HG02840 (cell line): ENCODE measurements at regions not wholly inside any gene's neighbourhood (a gene's known extent, or its start where the extent isn't known, plus 50 kb on each side); places are given as distances from the start of the nearest gene placed in this dataset.
"Not testable (repeated sequence)": the region's sequence is repeated elsewhere in the genome, so short reads cannot be mapped to it uniquely, and the experiment has no call there.

Source experiments
- ATAC-seq: cut with Tn5 transposase; IDR thresholded peaks from one replicate; pipeline ENCODE4 v1.9.1; 2021; ENCODE audit warnings: mild to moderate bottlenecking, moderate library complexity, moderate number of reproducible peaks; ENCODE audit not compliant: unreplicated experiment, low FRiP score

DNA sequence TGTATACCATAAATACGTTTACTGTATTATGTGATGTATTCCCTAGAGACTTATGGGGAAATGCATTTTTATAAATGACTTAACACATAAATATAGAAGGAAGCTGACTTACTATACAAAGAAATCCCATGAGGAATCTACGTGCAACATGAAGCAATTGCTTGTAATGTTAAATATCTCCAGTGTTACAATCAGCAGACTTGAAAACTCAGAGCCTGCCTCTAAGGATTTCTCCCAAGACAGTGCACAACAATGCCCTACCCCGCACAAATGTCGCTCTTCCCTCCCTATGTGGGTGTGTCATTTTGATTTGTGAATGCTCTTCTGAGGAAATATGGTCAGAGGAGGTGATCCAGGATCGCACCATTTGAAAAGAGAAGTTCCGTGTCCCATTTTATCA is 629.0 kb downstream of the NR2F2 start:
- ATAC-seq, result no peak

DNA sequence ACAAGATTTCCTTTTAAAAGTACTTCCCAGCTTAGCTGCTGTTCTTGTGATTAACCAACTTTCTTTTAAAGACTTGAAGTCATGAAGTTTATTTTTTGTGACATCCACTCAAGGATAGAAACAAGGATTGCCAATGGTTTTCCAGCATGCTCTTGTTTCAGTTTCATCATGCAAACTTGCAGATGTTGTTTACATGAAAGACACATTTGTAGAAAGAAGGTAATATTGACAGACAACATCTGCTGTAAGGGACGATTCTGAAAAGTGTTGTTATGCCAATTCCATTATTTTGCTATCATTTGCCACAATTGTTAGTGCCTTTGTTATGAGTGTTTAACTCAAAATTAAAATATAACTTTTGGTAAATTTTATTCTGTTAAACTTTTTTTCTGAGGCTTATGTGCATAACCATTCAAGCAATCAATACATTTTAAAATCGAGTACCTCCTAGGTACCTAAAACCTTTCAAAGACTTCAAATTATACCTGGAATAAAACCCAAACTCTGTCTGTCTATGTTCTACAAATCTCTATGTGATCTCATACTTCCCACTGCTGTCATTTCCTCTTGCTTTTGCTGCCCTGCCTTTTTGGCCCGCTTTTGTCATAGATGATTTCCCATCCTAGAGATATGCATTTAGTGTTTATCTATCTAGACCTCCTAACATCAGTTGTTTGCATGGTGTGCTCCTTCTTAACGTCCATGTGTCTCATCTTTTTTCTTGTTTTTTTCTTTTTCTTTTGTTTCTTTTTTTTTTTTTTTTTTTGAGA is 630.4 kb downstream of the NR2F2 start:
- no peak for ATAC-seq

DNA sequence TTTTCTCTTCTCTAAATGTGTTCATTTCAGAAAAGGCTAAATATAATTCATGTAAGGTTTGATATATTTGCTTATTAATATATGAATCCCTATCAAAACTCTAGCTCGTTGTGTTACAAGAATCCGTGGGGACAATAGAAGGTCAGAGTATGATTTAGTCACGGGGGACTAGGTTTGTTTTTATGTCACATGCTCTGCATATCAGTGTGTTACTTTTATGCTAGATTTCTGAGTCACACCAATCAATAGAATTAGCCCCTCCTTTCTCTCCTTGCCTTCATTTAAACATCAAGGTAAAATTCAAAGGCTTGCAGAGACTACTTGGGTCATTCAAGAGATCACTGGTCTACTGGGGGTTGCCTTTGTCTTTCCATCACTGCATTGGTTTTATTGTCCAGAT is 636.1 kb downstream of the NR2F2 start:
- ATAC-seq, result no peak

DNA sequence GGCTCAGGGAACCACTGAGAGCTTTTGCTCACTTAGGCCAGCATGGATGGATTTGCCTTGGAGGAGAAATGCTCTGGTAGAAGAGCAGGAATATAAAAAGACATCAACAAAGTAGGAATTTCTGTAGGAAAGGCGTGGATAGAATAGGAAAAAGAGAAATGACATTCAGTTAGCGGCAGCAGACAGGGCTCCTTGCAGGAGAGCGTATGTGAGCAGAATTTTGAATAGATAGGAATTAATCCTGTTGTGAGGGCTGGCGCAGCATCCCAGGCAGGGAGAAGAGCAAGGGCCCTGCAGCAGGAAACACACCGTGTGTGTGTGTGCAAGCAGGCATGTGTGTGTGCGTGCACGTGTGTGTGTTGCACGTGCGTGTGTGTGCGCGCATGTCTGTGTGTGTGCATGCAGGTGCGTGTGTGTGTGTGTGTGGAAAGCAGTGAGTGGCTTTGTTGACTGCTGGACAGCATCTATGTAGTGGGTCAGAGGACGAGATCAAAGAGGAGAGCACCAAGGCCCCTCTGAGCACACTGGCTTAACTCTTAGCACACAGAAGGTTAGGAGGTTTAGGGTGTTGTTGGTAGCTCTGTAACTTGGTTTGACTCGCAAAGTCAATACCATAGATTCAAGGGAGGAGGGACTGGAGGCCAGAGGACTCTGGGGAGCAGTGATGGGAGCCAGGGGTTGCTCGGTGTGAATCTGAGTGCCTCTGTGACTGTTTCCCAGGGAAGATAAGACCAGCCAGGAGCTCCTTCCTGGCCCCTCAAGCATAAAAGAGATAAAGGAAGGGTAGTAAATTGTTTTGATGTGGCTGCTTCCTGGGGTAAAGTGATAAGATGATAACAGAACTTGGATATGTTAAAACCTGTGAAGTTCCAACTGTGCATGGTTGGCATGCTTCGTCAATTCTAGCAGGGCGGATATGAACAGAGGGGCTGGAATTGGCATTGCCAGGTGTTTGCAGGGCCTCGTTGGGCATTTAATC is 639.5 kb downstream of the NR2F2 start:
- no peak for ATAC-seq

DNA sequence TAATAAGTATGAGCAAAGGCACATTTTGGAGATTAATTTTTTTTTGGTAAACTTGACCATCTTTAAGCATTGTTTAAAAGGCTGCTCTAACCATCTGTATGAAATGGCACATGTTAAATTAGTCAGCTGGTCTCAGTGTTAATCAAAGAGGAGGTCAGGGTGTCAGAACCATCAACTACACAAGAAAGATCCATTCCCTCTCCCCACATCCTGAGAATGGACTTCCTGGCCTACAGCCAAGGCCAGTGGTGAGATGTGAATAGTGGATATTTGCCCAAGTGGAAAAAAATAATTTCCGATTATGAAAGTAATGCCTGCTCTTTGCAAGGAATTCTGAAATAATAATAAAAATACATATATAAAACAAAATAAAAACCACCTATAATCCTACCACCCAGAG is 641.7 kb downstream of the NR2F2 start:
- ATAC-seq, result no peak

DNA sequence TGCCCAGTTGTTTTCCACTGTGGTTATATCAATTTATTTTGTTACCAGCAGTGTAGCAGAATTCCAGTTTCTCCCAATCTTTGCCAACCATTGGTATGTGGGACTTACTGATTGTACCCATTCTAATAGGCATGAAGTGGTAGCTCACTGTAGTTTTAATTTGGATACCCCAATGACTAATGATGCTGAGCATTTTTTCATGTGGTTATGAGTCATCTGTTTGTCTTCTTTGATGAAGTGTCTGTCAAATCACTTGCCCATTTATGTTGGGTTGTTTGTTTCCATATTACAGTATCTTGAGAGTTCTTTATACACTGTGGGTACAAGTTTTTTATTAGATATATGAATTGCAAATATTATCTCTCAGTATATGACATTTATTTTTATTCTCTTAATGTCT is 644.3 kb downstream of the NR2F2 start:
- ATAC-seq, result no peak

DNA sequence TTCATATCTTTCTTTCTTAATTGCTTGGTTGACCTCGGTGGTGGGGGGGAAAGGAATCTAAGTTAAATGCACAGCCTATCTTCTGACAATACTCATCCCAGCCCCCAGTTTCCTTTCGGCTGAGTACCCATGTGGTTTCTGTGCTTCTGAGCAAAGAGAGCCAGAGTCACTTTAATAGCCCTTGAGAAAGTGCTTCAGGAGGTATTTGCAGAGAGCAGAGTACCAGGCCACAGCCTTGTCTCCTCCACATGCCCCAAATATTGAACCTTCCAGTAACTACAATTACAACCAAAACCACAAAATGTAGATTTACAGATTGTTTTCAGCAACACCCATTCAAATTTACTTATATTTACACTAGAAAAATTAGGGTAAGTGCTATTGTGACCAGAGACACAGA is 647.4 kb downstream of the NR2F2 start:
- no peak for ATAC-seq

DNA sequence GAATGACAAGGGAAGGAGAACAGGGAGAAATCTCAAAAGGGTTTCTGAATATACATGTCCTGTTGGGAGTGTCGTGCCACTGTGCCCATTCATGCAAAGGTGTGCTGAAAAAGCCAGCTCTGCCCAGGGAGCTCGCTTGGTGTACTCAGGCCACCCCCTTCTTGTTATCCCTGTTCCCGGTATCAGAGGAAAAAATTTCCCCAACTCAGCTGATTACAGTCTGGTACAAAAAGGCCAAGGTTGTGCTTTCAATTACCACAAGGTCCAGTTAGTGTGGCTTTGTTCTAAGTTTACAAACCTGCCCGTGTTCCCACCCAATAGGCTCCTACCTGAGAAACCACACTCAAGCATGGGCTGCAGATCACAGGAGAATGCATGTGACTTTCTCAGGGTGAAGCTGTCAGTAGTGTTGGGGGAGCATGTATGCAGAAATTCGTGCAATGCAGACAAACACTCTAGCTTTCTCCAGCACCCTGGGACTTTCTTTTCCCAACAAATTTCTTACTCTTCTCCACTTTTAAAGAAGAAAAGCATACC is 648.5 kb downstream of the NR2F2 start:
- no peak for ATAC-seq

DNA sequence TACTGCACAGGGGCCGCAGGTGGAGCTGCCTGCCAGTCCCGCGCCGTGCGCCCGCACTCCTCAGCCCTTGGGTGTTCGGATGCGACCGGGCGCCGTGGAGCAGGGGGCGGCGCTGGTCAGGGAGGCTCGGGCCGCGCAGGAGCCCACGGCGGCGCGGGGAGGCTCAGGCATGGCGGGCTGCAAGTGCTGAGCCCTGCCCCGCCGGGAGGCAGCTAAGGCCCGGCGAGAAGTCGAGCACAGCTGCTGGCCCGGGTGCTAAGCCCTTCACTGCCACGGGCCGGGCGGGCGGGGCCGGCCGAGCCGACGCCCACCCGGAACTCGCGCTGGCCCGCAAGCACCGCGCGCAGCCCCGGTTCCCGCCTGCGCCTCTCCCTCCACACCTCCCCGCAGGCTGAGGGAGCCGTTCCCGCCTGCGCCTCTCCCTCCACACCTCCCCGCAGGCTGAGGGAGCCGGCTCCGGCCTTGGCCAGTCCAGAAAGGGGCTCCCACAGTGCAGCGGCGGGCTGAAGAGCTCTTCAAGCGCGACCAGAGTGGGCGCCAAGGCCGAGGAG is 653.7 kb downstream of the NR2F2 start:
- not testable (repeated sequence) for ATAC-seq

DNA sequence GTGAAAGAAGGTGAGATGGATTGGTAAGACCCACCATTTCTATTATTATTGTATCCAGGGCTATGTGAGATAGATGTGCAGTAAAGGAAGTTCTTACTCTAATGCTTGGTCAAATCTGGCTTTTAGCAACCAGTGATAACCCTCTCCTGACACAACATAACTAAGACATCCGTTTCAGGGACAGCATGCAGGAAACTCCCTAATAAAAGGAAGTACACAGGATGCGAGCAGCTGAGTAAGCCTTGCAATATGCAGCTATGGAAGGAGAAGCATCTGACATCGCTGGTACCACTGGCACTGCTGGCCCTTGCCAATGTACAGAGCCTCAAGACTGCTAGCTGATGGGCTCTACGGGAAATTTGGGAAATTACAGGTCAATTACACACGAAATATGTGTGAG is 662.3 kb downstream of the NR2F2 start:
- no peak for ATAC-seq

DNA sequence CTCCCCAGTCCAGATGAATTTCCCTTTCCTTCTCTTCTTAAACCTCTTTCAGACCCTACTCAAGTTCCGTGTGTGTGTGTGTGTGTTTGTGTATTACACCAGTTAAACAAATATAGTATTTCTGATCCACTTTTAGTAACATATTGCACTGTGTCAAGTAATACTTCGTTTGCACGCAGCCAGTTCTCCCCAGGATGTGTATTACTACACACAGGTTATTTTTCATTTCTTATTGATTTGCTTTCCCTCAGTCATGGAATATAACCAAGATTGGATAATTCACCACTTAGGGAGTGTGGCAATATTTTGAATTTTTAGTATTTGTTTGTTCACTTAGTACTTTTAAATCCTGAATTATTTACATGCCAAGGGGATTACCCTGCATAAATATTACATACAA is 667.0 kb downstream of the NR2F2 start:
- no peak for ATAC-seq

DNA sequence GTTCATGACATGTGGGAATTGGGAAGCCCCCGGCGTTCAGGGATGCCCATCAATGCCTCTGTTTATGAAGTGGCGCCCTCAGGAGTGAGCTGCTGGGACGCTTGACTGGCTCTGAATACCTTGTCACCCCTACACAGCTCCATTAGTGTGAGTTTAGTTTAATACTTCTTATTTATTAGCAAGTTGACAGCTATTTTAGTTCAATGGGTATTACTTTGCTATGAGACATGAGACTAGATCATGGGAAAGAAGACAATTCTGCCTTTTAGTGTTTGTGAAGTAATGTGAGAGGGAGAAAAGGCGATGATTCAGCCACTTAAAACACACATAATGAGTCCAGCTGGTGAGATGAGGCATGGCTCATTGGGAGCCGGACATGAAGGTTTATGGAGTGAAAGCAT is 678.5 kb downstream of the NR2F2 start:
- no peak for ATAC-seq

DNA sequence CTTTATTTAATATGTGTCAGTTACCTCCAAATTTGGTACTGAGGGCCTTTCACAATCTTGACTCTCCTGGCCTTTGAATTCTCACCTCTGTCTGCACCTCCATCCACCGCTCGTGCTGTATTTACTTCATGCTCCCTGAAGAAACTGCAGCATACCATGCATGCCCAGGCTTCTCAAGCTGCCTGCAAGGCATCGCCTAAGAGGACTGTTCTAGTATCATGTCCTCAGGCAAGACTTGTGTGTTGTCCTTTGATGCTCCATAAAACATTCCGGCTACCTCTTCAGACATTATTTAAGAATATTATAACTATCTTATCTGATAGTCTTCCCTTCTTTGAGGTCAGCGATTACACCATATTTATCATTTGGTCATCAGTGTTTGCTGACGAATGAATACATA is 682.5 kb downstream of the NR2F2 start:
- no peak for ATAC-seq

DNA sequence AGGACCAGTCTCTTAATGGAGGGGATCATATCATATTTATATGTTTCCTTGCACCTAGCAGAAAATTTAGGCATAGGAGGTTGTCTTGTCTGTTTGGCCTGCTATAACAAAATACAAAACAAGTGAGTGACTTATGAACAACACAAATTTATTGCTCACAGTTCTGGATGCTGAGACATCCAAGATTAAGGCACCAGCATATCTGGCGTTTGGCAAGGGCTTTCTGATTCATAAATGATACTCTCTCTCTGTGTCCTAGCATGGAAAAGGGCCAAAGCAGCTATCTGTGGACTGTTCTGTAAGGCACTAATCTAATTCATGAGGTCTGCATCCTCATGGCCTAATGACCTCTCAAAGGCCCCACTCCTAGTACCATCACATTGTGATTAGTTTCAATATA is 683.0 kb downstream of the NR2F2 start:
- ATAC-seq, result no peak

DNA sequence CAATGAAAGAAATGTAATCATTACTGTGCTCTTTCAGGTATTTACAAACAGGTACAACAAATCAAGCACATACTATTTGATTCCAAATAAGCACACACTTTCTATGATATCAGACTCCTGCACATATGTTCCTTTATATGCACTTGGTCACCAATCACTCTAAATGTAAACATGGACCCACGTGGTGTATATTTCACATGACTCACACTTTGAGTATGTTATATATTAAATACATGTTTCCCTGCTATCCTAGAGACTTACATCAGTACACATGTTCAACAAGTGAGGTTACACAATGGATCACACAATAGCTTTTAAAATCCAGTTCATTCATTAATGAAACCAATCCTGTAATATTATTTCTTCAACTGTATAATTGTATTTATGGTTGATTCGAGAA is 683.5 kb downstream of the NR2F2 start:
- ATAC-seq, result no peak

DNA sequence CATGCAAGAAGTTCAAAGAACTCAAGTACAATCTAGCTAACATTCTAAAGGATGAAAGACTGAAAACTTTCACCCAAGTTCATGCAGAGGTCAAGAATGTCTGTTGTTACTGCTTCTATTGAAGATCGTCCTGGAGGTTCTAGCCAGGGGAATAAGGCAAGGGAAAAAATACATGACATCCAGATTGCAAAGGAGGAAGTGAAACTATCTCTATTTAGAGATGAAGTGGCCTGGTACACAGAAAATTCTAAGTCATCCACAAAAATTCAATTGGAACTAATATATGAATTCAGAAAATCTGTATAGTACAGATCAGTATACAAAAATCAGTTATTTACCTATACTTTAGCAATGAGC is 693.0 kb downstream of the NR2F2 start:
- no peak for ATAC-seq

DNA sequence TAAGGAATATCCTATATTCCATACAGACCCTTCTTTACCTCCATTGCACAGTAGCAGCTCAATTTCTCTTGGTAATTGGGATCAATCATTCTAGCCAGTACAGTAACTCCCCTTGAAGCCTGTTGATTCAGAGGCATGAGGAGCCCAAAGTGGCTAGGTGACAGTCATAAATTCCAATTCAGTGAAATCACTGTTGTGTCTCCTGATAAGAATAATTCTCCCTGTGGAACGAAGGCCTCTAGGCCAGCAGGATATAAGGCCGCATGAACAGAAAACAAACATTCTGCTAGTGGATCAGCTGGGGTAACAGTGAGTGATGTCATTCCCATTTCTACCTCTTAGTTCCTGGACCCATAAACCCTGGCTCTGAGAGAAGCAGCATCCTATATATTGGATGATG is 696.3 kb downstream of the NR2F2 start:
- ATAC-seq, result no peak

DNA sequence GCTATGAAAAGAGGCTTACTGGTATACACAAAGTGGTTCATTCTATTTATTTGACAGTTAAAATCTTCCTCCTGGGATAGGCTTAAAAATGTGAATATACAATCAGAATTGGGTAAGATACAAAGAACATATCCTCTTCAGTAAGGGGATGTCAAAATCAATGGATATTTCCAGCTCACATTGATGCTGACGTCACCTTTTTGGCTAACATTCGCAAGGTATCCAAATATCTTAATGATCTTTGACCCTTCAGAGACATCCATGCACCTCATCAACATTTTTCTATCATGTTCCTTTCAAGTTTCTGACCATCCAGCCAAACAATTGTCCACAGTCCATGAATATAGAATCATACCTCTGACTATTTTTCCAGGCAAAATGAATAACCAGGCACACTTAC is 697.3 kb downstream of the NR2F2 start:
- no peak for ATAC-seq

DNA sequence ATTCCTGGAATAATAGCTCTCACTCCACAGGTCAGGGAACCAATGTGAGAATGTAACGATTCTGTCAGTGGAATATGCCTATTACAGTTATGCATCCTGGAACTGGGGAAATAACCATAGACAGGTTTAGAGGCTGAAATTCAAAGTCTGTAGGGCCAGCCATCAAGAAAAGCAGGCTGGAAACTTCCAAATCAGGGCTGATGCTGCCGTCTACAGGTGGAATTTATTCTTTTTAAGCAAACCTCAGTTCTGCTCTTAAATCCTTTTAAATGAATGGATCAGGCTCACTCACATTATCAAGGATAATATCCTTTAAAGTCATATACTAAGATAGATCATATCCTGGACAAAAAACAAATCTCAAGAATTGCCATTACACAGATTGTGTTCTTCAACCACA is 699.8 kb downstream of the NR2F2 start:
- no peak for ATAC-seq

DNA sequence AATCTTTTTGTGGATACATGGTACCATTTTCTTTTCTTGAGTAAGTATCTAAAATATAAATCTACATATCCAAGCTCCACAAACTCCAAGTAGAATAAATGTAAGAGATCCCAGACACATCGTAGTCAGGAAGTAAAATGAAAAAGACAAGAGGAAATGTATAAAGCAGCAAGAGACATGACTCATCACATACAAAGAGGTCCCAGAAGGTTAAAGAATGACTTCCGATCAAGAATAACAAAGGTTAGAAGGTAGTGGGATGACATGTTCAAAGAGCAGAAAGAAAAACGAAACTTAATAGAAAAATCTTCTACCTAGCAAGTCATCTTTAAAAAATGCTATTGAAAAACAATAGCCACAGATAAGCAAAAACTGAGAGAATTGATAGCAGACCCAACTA is 705.8 kb downstream of the NR2F2 start:
- ATAC-seq, result no peak

DNA sequence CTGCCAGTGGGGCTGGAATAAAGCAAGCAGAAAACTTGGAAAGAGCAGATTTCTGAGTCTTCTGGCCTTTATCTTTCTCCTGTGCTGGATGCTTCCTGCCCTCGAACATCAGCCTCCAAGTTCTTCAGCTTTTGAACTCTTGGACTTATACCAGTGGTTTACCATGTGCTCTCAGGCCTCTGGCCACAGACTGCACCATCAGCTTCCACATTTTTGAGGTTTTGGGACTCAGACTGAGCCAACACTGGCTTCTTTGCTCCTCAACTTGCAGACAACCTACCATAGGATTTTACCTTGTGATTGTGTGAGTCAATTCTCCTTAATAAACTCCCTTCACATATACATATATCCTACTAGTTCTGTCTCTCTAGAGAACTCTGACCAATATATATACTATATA is 706.6 kb downstream of the NR2F2 start:
- ATAC-seq, result no peak
